Neuronal stem cell (in vitro differentiated cells): ENCODE measurements at regions not wholly inside any gene's neighbourhood (a gene's known extent, or its start where the extent isn't known, plus 50 kb on each side); places are given as distances from the start of the nearest gene placed in this dataset.

Experiments
- DNase-seq: peaks from one replicate; pipeline ENCODE4 v3.0.0-alpha.2; 2013; ENCODE audit warnings: low spot score
- H2AFZ ChIP-seq: one replicate; pipeline ENCODE4 v1.6.1; 2013; ENCODE audit warnings: mild to moderate bottlenecking, low read length, inconsistent platforms
- H2AK5ac ChIP-seq: 2 replicates; pipeline ENCODE4 v1.6.1; 2013; ENCODE audit warnings: low read depth, mild to moderate bottlenecking, inconsistent platforms, low read length, moderate library complexity, mixed read lengths
- H2BK120ac ChIP-seq: 2 replicates; pipeline ENCODE4 v1.6.1; 2013; ENCODE audit warnings: low read depth, mild to moderate bottlenecking, inconsistent platforms, low read length, moderate library complexity, mixed read lengths
- H2BK12ac ChIP-seq: one replicate; pipeline ENCODE4 v1.6.1; 2013; ENCODE audit warnings: low read length, inconsistent platforms
- H2BK15ac ChIP-seq: 2 replicates; pipeline ENCODE4 v1.6.1; 2013; ENCODE audit warnings: mild to moderate bottlenecking, low read length, inconsistent platforms, mixed read lengths
- H2BK5ac ChIP-seq: one replicate; pipeline ENCODE4 v1.6.1; 2013; ENCODE audit warnings: inconsistent platforms, mild to moderate bottlenecking, low read length, moderate library complexity
- H3K14ac ChIP-seq: one replicate; pipeline ENCODE4 v1.6.1; 2013; ENCODE audit warnings: low read length, inconsistent platforms
- H3K18ac ChIP-seq: 2 replicates; pipeline ENCODE4 v1.6.1; 2013; ENCODE audit warnings: low read length, inconsistent platforms
- H3K23ac ChIP-seq: 2 replicates; pipeline ENCODE4 v1.6.1; 2013; ENCODE audit warnings: low read depth, mild to moderate bottlenecking, mixed read lengths, low read length, inconsistent platforms; ENCODE audit not compliant: poor library complexity
- H3K27ac ChIP-seq: replicated peaks from 3 replicates; pipeline ENCODE4 v1.5.1; 2013; ENCODE audit warnings: low read length, inconsistent platforms
- H3K27me3 ChIP-seq, 3 experiments: 2 replicates each; pipeline ENCODE4 v1.6.1; 2013; ENCODE audit warnings: low read length in 3 of 3, mild to moderate bottlenecking in 2 of 3, inconsistent platforms in 1 of 3, low read depth in 1 of 3, mixed read lengths in 1 of 3, moderate library complexity in 1 of 3; ENCODE audit not compliant: control insufficient read depth in 3 of 3, insufficient read depth in 3 of 3
- H3K36me3 ChIP-seq, 2 donors: replicated peaks in 1 of 2; 2 replicates each; pipeline ENCODE4 v1.6.1; 2013; ENCODE audit warnings: low read length in 2 of 2; ENCODE audit not compliant: control insufficient read depth in 2 of 2, insufficient read depth in 2 of 2
- H3K4ac ChIP-seq: 2 replicates; pipeline ENCODE4 v1.6.1; 2013; ENCODE audit warnings: inconsistent platforms, mild to moderate bottlenecking, low read length, moderate library complexity
- H3K4me1 ChIP-seq, 2 donors: 1 replicate in 1 of 2; 2 replicates in 1 of 2; pipeline ENCODE4 v1.6.1; 2013; ENCODE audit warnings: low read length in 2 of 2, low read depth in 1 of 2; ENCODE audit not compliant: control insufficient read depth in 2 of 2, insufficient read depth in 1 of 2
- H3K4me2 ChIP-seq: one replicate; pipeline ENCODE4 v1.6.1; 2013; ENCODE audit warnings: mild to moderate bottlenecking, low read length, inconsistent platforms; ENCODE audit not compliant: insufficient read depth, poor library complexity, severe bottlenecking
- H3K4me3 ChIP-seq, 2 donors: 2 replicates each; pipeline ENCODE4 v1.5.1; 2013; ENCODE audit warnings: low read length in 2 of 2, mild to moderate bottlenecking in 2 of 2, inconsistent platforms in 1 of 2, moderate library complexity in 1 of 2
- H3K79me1 ChIP-seq: one replicate; pipeline ENCODE4 v1.6.1; 2013; ENCODE audit warnings: low read depth, mild to moderate bottlenecking, inconsistent platforms, low read length, moderate library complexity
- H3K9ac ChIP-seq: one replicate; pipeline ENCODE4 v1.6.1; 2013; ENCODE audit warnings: mild to moderate bottlenecking, low read depth, low read length, inconsistent platforms; ENCODE audit not compliant: poor library complexity
- H3K9me3 ChIP-seq, 2 donors: replicated peaks in 1 of 2; 2 replicates each; pipeline versions ENCODE3 to v1.6.1; 2013; ENCODE audit warnings: low read length in 2 of 2, mild to moderate bottlenecking in 2 of 2, inconsistent platforms in 1 of 2, low read depth in 1 of 2, mixed read lengths in 1 of 2, moderate library complexity in 1 of 2; ENCODE audit not compliant: control insufficient read depth in 2 of 2, insufficient read depth in 1 of 2
- H4K8ac ChIP-seq: one replicate; pipeline ENCODE4 v1.6.1; 2013; ENCODE audit warnings: low read depth, mild to moderate bottlenecking, inconsistent platforms, low read length, moderate library complexity
- H4K91ac ChIP-seq: one replicate; pipeline ENCODE4 v1.6.1; 2013; ENCODE audit warnings: low read length, low read depth, mild to moderate bottlenecking, inconsistent platforms; ENCODE audit not compliant: poor library complexity
- WGBS, 2 donors: extraction: QIAGEN DNeasy Blood & Tissue Kit; methylation state at CpG; one replicate each; pipeline ENCODE4 v1.1.7; 2013; ENCODE audit warnings: missing lambda C conversion rate in 2 of 2, mixed read lengths in 1 of 2; ENCODE audit not compliant: insufficient read length in 2 of 2, insufficient replicate concordance in 1 of 2; ENCODE audit errors: extremely low coverage in 2 of 2; 5-methylcytosine and 5-hydroxymethylcytosine counted together

GRCh38 chr3:162436826-162437225 is 940.2 kb downstream of the OTOL1 start:
- peaks cover 0 to 9% of the 10 kb centered on the region in 2 donors for H3K9me3 ChIP-seq
- no peak overlapping the region for H3K23ac ChIP-seq

DNA sequence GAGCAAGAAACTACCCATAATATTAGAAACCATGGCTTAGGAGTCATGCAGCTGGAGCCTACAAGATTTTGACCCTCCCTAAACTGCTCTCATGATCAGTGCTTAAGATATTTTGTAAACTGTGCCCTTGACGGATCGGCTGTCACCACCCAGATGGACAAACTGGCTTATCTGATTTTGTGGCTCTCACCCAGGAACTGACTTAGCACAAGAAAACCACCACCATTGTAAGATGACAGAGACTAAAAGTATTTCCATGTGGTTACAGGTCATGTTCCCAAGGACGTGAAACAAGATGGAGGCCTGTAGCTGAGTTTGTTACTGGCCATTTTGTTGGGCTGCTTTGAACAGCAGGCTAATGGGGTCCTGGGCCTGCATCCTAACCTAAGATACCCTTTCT is 940.9 kb downstream of the OTOL1 start:
- H3K4me2 ChIP-seq = no peak overlapping the region
- H3K4me1 ChIP-seq = no peaks in the 10 kb centered on the region
- no peak overlapping the region for H3K14ac ChIP-seq
- no peak for DNase-seq
- H2BK15ac ChIP-seq = no peak overlapping the region
- H2BK12ac ChIP-seq = no peak overlapping the region
- peaks cover 0 to 5% of the 10 kb centered on the region in 2 donors for H3K9me3 ChIP-seq
- no peak overlapping the region for H2BK120ac ChIP-seq
- no CpG with 5 or more reads among the region's 3 CpGs for WGBS, 2 donors
- no peak overlapping the region for H2BK5ac ChIP-seq
- no peak overlapping the region for H3K18ac ChIP-seq
- no peaks in the 10 kb centered on the region for H3K79me1 ChIP-seq
- H3K36me3 ChIP-seq = no peaks in the 10 kb centered on the region
- H2AK5ac ChIP-seq = no peak overlapping the region
- no peak overlapping the region for H3K9ac ChIP-seq
- H4K91ac ChIP-seq = no peak overlapping the region
- H3K27ac ChIP-seq = no peak overlapping the region
- H4K8ac ChIP-seq = no peak overlapping the region
- H3K27me3 ChIP-seq = no peaks in the 10 kb centered on the region
- H2AFZ ChIP-seq = peak overlapping the region; percentile 69
- no peak overlapping the region for H3K4ac ChIP-seq
- H3K23ac ChIP-seq = no peak overlapping the region
- no peak overlapping the region for H3K4me3 ChIP-seq

More at GRCh38 chr3:162436826-162437225, 940.2 kb downstream of the OTOL1 start:
- H3K4ac ChIP-seq = no peak overlapping the region
- no CpG with 5 or more reads among the region's 2 CpGs for WGBS, 2 donors
- no peak overlapping the region for H2BK120ac ChIP-seq
- no peak for DNase-seq
- H3K4me3 ChIP-seq = no peak overlapping the region
- H3K18ac ChIP-seq = no peak overlapping the region
- no peaks in the 10 kb centered on the region for H3K4me1 ChIP-seq
- H2BK5ac ChIP-seq = no peak overlapping the region
- no peaks in the 10 kb centered on the region for H3K36me3 ChIP-seq
- H3K27me3 ChIP-seq = no peaks in the 10 kb centered on the region
- H3K27ac ChIP-seq = no peak overlapping the region
- H4K8ac ChIP-seq = no peak overlapping the region
- H3K4me2 ChIP-seq = no peak overlapping the region
- no peak overlapping the region for H2BK15ac ChIP-seq
- no peak overlapping the region for H2AK5ac ChIP-seq
- H3K79me1 ChIP-seq = no peaks in the 10 kb centered on the region
- H2BK12ac ChIP-seq = no peak overlapping the region
- H2AFZ ChIP-seq = no peak overlapping the region
- no peak overlapping the region for H3K9ac ChIP-seq
- H3K14ac ChIP-seq = no peak overlapping the region
- H4K91ac ChIP-seq = no peak overlapping the region

GRCh38 chr3:162441716-162442115 is 945.1 kb downstream of the OTOL1 start:
- no peak overlapping the region for H3K4me3 ChIP-seq
- WGBS, 2 donors = no CpG with 5 or more reads among the region's 1 CpG
- H3K4ac ChIP-seq = no peak overlapping the region
- no peaks in the 10 kb centered on the region for H3K4me1 ChIP-seq
- DNase-seq = no peak
- no peaks in the 10 kb centered on the region for H3K79me1 ChIP-seq
- no peak overlapping the region for H3K14ac ChIP-seq
- H3K36me3 ChIP-seq = no peaks in the 10 kb centered on the region
- H2BK12ac ChIP-seq = no peak overlapping the region
- no peak overlapping the region for H2BK5ac ChIP-seq
- no peak overlapping the region for H2AK5ac ChIP-seq
- no peak overlapping the region for H4K8ac ChIP-seq
- H3K9me3 ChIP-seq = no peaks in the 10 kb centered on the region
- no peak overlapping the region for H3K23ac ChIP-seq
- no peaks in the 10 kb centered on the region for H3K27me3 ChIP-seq
- no peak overlapping the region for H3K27ac ChIP-seq
- H2BK15ac ChIP-seq = no peak overlapping the region
- no peak overlapping the region for H3K9ac ChIP-seq
- no peak overlapping the region for H4K91ac ChIP-seq
- no peak overlapping the region for H2BK120ac ChIP-seq
- no peak overlapping the region for H3K4me2 ChIP-seq
- H2AFZ ChIP-seq = no peak overlapping the region
- H3K18ac ChIP-seq = no peak overlapping the region

GRCh38 chr3:162443376-162443775 is 946.8 kb downstream of the OTOL1 start:
- no peak for DNase-seq
- no peak overlapping the region for H4K91ac ChIP-seq
- H3K9ac ChIP-seq = no peak overlapping the region
- no peaks in the 10 kb centered on the region for H3K27me3 ChIP-seq
- H3K18ac ChIP-seq = no peak overlapping the region
- no peaks in the 10 kb centered on the region for H3K9me3 ChIP-seq
- no peak overlapping the region for H3K4ac ChIP-seq
- no peak overlapping the region for H2AK5ac ChIP-seq
- no peak overlapping the region for H3K4me2 ChIP-seq
- no peak overlapping the region for H2BK5ac ChIP-seq
- H3K27ac ChIP-seq = no peak overlapping the region
- H2BK120ac ChIP-seq = no peak overlapping the region
- H3K4me3 ChIP-seq = no peak overlapping the region
- no peak overlapping the region for H3K23ac ChIP-seq
- no peaks in the 10 kb centered on the region for H3K36me3 ChIP-seq
- H2BK15ac ChIP-seq = no peak overlapping the region
- H2BK12ac ChIP-seq = no peak overlapping the region
- H2AFZ ChIP-seq = no peak overlapping the region
- no peaks in the 10 kb centered on the region for H3K4me1 ChIP-seq
- H4K8ac ChIP-seq = no peak overlapping the region
- H3K14ac ChIP-seq = no peak overlapping the region
- no peaks in the 10 kb centered on the region for H3K79me1 ChIP-seq
